Bronchial epithelial cell (primary cell): ENCODE measurements at regions not wholly inside any gene's neighbourhood (a gene's known extent, or its start where the extent isn't known, plus 50 kb on each side); places are given as distances from the start of the nearest gene placed in this dataset.

Experiments used
- DNase-seq: peaks from one replicate; pipeline ENCODE4 v3.0.0-alpha.2; 2010; ENCODE audit warnings: low read depth
- FAIRE-seq: peaks from 2 replicates; lab custom pipeline; 2011; peaks lifted over from hg19 to GRCh38; lab: Jason Lieb, UNC
- H3K27me3 ChIP-seq: 2 replicates; pipeline ENCODE4 v1.5.1; 2011; ENCODE audit warnings: low read length; ENCODE audit not compliant: control insufficient read depth, insufficient read depth
- H3K36me3 ChIP-seq: 2 replicates; pipeline ENCODE4 v1.5.1; 2011; ENCODE audit warnings: low read length; ENCODE audit not compliant: control insufficient read depth, insufficient read depth
- H3K4me3 ChIP-seq: 2 replicates; pipeline ENCODE4 v1.5.1; 2011; ENCODE audit warnings: mild to moderate bottlenecking, low read depth, low read length, control low read depth
- CTCF ChIP-seq: IDR thresholded peaks from 2 replicates; pipeline ENCODE4 v1.5.1; 2011; ENCODE audit warnings: mild to moderate bottlenecking, moderate library complexity, low read length, control low read depth, inconsistent platforms; ENCODE audit not compliant: insufficient read depth, severe bottlenecking

- Histone ChIP-seq H3K27me3 (peaks cover 2% of the 10 kb centered on the region), H3K4me3 (no peak overlapping the region), H3K36me3 (no peaks in the 10 kb centered on the region)
- TF ChIP-seq CTCF: no peak
- FAIRE-seq: no peak
- DNase-seq: no peak
These were observed 331.3 kb upstream of the PROK2 start for GRCh38 chr3:72116226-72116625.

GRCh38 chr3:72115307-72115706, 330.4 kb upstream of the PROK2 start:
- Histone ChIP-seq H3K27me3 (peaks cover 2% of the 10 kb centered on the region), H3K4me3 (no peak overlapping the region), H3K36me3 (no peaks in the 10 kb centered on the region)
- TF ChIP-seq CTCF: no peak
- FAIRE-seq: peak; percentile 64
- no peak for DNase-seq

GRCh38 chr3:72114773-72115172, 329.8 kb upstream of the PROK2 start:
- no peak for TF ChIP-seq CTCF
- no peak for DNase-seq
- peaks cover 2% of the 10 kb centered on the region for H3K27me3 ChIP-seq
- H3K4me3 ChIP-seq: no peak overlapping the region
- H3K36me3 ChIP-seq: no peaks in the 10 kb centered on the region
- FAIRE-seq: no peak

GRCh38 chr3:72113964-72114363, 329.0 kb upstream of the PROK2 start:
- Histone ChIP-seq H3K27me3 (peaks cover 2% of the 10 kb centered on the region), H3K36me3 (no peaks in the 10 kb centered on the region), H3K4me3 (no peak overlapping the region)
- no peak for TF ChIP-seq CTCF
- FAIRE-seq: no peak
- no peak for DNase-seq

- Histone ChIP-seq H3K27me3 (peaks cover 2% of the 10 kb centered on the region), H3K4me3 (no peak overlapping the region), H3K36me3 (no peaks in the 10 kb centered on the region)
- TF ChIP-seq CTCF: no peak
- DNase-seq (no peak), FAIRE-seq (no peak)
These were observed 328.6 kb upstream of the PROK2 start for GRCh38 chr3:72113564-72113963.

- FAIRE-seq (no peak), DNase-seq (no peak)
- Histone ChIP-seq H3K4me3 (no peak overlapping the region), H3K27me3 (peaks cover 2% of the 10 kb centered on the region), H3K36me3 (no peaks in the 10 kb centered on the region)
- no peak for TF ChIP-seq CTCF
These were observed 327.5 kb upstream of the PROK2 start for GRCh38 chr3:72112435-72112834.
